ENCODE measurements at regions not wholly inside any gene's neighbourhood (a gene's known extent, or its start where the extent isn't known, plus 50 kb on each side); places are given as distances from the start of the nearest gene placed in this dataset.

GRCh38 chr2:49237867-49238603, 83.7 kb upstream of the FSHR start:
- TF ChIP-seq ZNF274 (IDR thresholded peaks at IDR 0.05; ENCODE audit: low read depth, low read length) (no peak), POLR2AphosphoS5 (IDR thresholded peaks at IDR 0.05; ENCODE audit: low read depth, low read length) (no peak), EZH2 (IDR thresholded peaks at IDR 0.05) (no peak), CTCF (IDR thresholded peaks at IDR 0.05 in 2 of 3, conservative IDR thresholded peaks at IDR 0.05 in 1 of 3; ENCODE audit: borderline replicate concordance in 1 of 3, insufficient read depth in 1 of 3, low read depth in 2 of 3, low read length in 2 of 3) (no peak), ATF3 (IDR thresholded peaks at IDR 0.05) (no peak), POLR2A (IDR thresholded peaks at IDR 0.05; ENCODE audit: borderline replicate concordance, extremely low read depth, insufficient read depth, insufficient read length) (no peak), RAD21 (IDR thresholded peaks at IDR 0.05; ENCODE audit: low read depth) (no peak), SIN3A (IDR thresholded peaks at IDR 0.05; ENCODE audit: low read depth) (no peak), SP1 (IDR thresholded peaks at IDR 0.05; ENCODE audit: low read depth) (no peak), JUND (IDR thresholded peaks at IDR 0.05) (no peak), ZBTB33 (IDR thresholded peaks at IDR 0.05; ENCODE audit: extremely low read depth, insufficient replicate concordance, low read length) (no peak), YY1 (IDR thresholded peaks at IDR 0.05; ENCODE audit: extremely low read depth, insufficient replicate concordance, low read depth, low read length) (no peak)
